Smooth muscle cell (in vitro differentiated cells): ENCODE measurements at regions not wholly inside any gene's neighbourhood (a gene's known extent, or its start where the extent isn't known, plus 50 kb on each side); places are given as distances from the start of the nearest gene placed in this dataset.

Source experiments
- DNase-seq: peaks from one replicate; lab custom pipeline; 2025; ENCODE audit not compliant: unreplicated experiment; lab: John Stamatoyannopoulos, UW
- H2AFZ ChIP-seq: fragments of 200-600 bp; sonication (generic); 2 replicates; pipeline ENCODE4 v1.6.0; 2016; ENCODE audit warnings: antibody characterized with exemption, low read depth, mild to moderate bottlenecking
- H3F3A ChIP-seq: fragments of 200-600 bp; sonication (generic); 2 replicates; pipeline ENCODE4 v1.6.0; 2017; ENCODE audit warnings: antibody characterized with exemption, low read depth
- H3K27ac ChIP-seq: fragments of 200-600 bp; sonication (generic); 2 replicates; pipeline ENCODE4 v1.5.1; 2016; ENCODE audit warnings: low read depth, mild to moderate bottlenecking
- H3K27me3 ChIP-seq: fragments of 200-600 bp; sonication (generic); 2 replicates; pipeline ENCODE4 v1.6.1; 2016; ENCODE audit warnings: low read depth, mild to moderate bottlenecking
- H3K36me3 ChIP-seq: fragments of 200-600 bp; sonication (generic); 2 replicates; pipeline ENCODE4 v1.5.1; 2016; ENCODE audit warnings: low read depth
- H3K4me1 ChIP-seq: fragments of 200-600 bp; sonication (generic); 2 replicates; pipeline ENCODE4 v1.5.1; 2016; ENCODE audit warnings: low read depth
- H3K4me2 ChIP-seq: fragments of 200-600 bp; sonication (generic); 2 replicates; pipeline ENCODE4 v1.6.0; 2016; ENCODE audit warnings: mild to moderate bottlenecking
- H3K4me3 ChIP-seq: fragments of 200-600 bp; sonication (generic); 2 replicates; pipeline ENCODE4 v1.5.1; 2016; ENCODE audit warnings: mild to moderate bottlenecking
- H3K79me2 ChIP-seq: fragments of 200-600 bp; sonication (generic); 2 replicates; pipeline ENCODE4 v1.6.0; 2016; ENCODE audit warnings: low read depth, mild to moderate bottlenecking
- H3K9ac ChIP-seq: fragments of 200-600 bp; sonication (generic); 2 replicates; pipeline ENCODE4 v1.6.0; 2016; ENCODE audit warnings: low read depth
- H3K9me3 ChIP-seq: fragments of 200-600 bp; sonication (generic); replicated peaks from 2 replicates; pipeline ENCODE4 v1.5.1; 2016; ENCODE audit warnings: low read depth
- H4K20me1 ChIP-seq: fragments of 200-600 bp; sonication (generic); 2 replicates; pipeline ENCODE4 v1.6.0; 2016; ENCODE audit warnings: low read depth
- CTCF ChIP-seq: fragments of 200-600 bp; sonication (generic); IDR thresholded peaks from 2 replicates; pipeline ENCODE4 v1.5.1; 2017; ENCODE audit warnings: borderline replicate concordance, mild to moderate bottlenecking, antibody characterized with exemption; ENCODE audit not compliant: insufficient read depth, poor library complexity, severe bottlenecking
- WGBS: methylation state at CpG from one replicate; pipeline ENCODE4 v1.1.7; 2016; ENCODE audit warnings: low lambda C conversion rate; 5-methylcytosine and 5-hydroxymethylcytosine counted together

- no peak for TF ChIP-seq CTCF
- 81% methylated on average over 2 of the region's 2 CpGs for WGBS
Measured at GRCh38 chr13:109949397-109949796, 163.0 kb upstream of the IRS2 start.

GRCh38 chr13:109947006-109947405 lies 160.6 kb upstream of the IRS2 start:
- WGBS = 69% methylated on average over 2 of the region's 2 CpGs
- Histone ChIP-seq H3K9me3 (no peaks in the 10 kb centered on the region), H3K36me3 (no peaks in the 10 kb centered on the region), H3K4me3 (no peak overlapping the region), H3K9ac (no peak overlapping the region), H3F3A (no peaks in the 10 kb centered on the region), H3K27ac (no peak overlapping the region), H3K27me3 (no peaks in the 10 kb centered on the region), H3K4me2 (no peak overlapping the region), H4K20me1 (no peaks in the 10 kb centered on the region), H3K79me2 (no peaks in the 10 kb centered on the region), H2AFZ (no peak overlapping the region), H3K4me1 (no peaks in the 10 kb centered on the region)
- no peak for DNase-seq
- no peak for TF ChIP-seq CTCF

More at GRCh38 chr13:109949397-109949796, 163.0 kb upstream of the IRS2 start:
- Histone ChIP-seq H3K9ac (no peak overlapping the region), H3K4me3 (no peak overlapping the region), H3K36me3 (no peaks in the 10 kb centered on the region), H3K9me3 (peaks cover 3% of the 10 kb centered on the region), H3K27me3 (no peaks in the 10 kb centered on the region), H3F3A (no peaks in the 10 kb centered on the region), H2AFZ (no peak overlapping the region), H3K4me1 (no peaks in the 10 kb centered on the region), H4K20me1 (no peaks in the 10 kb centered on the region), H3K4me2 (no peak overlapping the region), H3K79me2 (no peaks in the 10 kb centered on the region), H3K27ac (no peak overlapping the region)
- no peak for DNase-seq

GRCh38 chr13:109945206-109945960 lies 159.0 kb upstream of the IRS2 start:
- Histone ChIP-seq H3K27ac (no peak overlapping the region), H4K20me1 (no peaks in the 10 kb centered on the region), H2AFZ (no peak overlapping the region), H3K36me3 (no peaks in the 10 kb centered on the region), H3F3A (no peaks in the 10 kb centered on the region), H3K27me3 (no peaks in the 10 kb centered on the region), H3K9me3 (no peaks in the 10 kb centered on the region), H3K4me1 (no peaks in the 10 kb centered on the region), H3K4me3 (no peak overlapping the region), H3K9ac (no peak overlapping the region), H3K4me2 (no peak overlapping the region), H3K79me2 (no peaks in the 10 kb centered on the region)
- no peak for TF ChIP-seq CTCF
- no peak for DNase-seq
- 77% methylated on average over 4 of the region's 4 CpGs for WGBS

- TF ChIP-seq CTCF = no peak
- Histone ChIP-seq H3K36me3 (no peaks in the 10 kb centered on the region), H3K79me2 (no peaks in the 10 kb centered on the region), H3K4me1 (peaks cover 3% of the 10 kb centered on the region), H3F3A (no peaks in the 10 kb centered on the region), H3K27me3 (no peaks in the 10 kb centered on the region), H3K27ac (no peak overlapping the region), H3K4me3 (no peak overlapping the region), H4K20me1 (no peaks in the 10 kb centered on the region), H3K9me3 (no peaks in the 10 kb centered on the region), H3K9ac (no peak overlapping the region), H2AFZ (no peak overlapping the region), H3K4me2 (no peak overlapping the region)
- DNase-seq = no peak
- 80% methylated on average over 7 of the region's 7 CpGs for WGBS
Measured at GRCh38 chr13:109941951-109942350, 155.6 kb upstream of the IRS2 start.
